HG03095 (cell line): ENCODE measurements at regions not wholly inside any gene's neighbourhood (a gene's known extent, or its start where the extent isn't known, plus 50 kb on each side); places are given as distances from the start of the nearest gene placed in this dataset.
A peak's percentile ranks its signal among the peaks of the same experiment; 100 is the strongest.
"Not testable (repeated sequence)": the region's sequence is repeated elsewhere in the genome, so short reads cannot be mapped to it uniquely, and the experiment has no call there.

Experiments used
- ATAC-seq: cut with Tn5 transposase; IDR thresholded peaks from one replicate; pipeline ENCODE4 v1.9.1; 2021; ENCODE audit warnings: moderate library complexity; ENCODE audit not compliant: unreplicated experiment

DNA sequence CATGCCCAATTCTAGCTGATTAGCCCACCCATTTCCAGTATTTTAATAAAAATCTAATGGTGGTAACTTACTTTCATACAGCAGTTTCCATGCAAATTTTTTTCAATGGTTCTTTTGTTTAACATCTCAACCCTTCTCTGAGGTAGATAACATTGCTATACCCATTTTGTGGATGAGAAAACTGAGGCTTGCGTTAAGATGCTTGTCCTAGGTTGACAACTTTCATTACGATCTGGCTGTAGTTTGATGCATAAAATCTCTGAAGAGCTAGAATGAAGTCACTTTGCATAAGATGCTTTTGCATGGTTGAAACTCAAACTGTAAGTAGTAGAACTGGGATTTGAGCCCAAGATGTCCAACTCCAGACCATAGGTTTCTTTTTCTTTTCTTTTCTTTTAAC lies 309.5 kb upstream of the PODXL start:
- no peak for ATAC-seq

- no peak for ATAC-seq
These were observed 305.4 kb upstream of the PODXL start for GRCh38 chr7:131861620-131862346.

DNA sequence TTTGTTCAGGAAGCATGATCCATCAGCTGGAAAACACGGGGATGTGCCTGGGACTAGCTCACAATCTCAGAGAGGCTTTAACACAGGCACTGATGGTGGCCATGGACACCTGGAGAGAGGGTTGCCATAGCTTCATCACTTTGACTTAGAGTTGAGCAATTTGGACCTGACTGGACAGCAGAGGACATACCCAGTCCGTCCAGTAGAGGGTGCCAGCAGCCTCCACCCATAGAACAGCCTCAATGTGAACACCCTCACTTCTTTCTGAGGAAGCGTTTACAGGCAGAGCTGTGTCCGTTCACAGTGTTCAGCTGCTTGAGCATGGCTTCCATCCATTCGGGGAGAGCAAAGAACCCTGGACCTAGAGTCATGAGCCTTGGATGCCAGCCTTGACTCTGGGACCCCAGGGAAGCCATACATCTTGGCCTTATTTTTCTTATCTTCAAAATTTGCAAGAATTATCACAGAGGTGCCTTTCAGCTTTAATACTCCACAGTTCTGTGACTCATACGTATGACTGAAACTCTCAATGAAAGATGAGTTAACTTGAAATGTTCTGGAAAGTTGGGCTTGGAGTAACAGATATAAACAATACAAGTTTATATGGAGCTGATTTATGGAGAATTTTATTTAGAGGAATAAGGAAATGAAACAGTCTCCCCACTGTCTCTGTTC lies 302.9 kb upstream of the PODXL start:
- peak; percentile 82 for ATAC-seq

GRCh38 chr7:131858611-131859010 lies 302.2 kb upstream of the PODXL start:
- no peak for ATAC-seq

DNA sequence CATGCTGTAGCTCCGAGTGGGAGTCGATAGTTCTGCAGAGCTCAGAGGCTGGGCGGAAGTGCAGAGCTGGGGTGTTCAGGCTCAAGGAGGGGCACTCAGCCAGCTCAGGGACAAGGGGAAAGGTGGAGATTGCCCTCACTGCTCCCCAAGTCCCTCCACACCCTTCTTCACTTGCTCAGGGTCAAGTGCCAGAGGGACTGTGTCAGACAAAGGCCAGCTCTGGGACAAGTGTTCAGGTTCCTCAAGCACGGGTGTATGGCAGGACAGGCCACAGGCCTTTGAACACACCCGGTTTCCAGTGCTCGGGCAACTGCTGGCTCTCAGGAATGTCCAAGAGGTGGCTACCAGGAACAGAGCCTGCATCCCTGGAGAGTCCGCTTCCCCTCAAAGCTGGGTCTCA lies 293.0 kb upstream of the PODXL start:
- no peak for ATAC-seq

- no peak for ATAC-seq
These were observed 291.6 kb upstream of the PODXL start for GRCh38 chr7:131848033-131848432.

GRCh38 chr7:131845573-131846314 lies 289.3 kb upstream of the PODXL start:
- no peak for ATAC-seq

GRCh38 chr7:131844369-131844768 lies 287.9 kb upstream of the PODXL start:
- no peak for ATAC-seq

GRCh38 chr7:131843898-131844331 lies 287.5 kb upstream of the PODXL start:
- ATAC-seq, result no peak

DNA sequence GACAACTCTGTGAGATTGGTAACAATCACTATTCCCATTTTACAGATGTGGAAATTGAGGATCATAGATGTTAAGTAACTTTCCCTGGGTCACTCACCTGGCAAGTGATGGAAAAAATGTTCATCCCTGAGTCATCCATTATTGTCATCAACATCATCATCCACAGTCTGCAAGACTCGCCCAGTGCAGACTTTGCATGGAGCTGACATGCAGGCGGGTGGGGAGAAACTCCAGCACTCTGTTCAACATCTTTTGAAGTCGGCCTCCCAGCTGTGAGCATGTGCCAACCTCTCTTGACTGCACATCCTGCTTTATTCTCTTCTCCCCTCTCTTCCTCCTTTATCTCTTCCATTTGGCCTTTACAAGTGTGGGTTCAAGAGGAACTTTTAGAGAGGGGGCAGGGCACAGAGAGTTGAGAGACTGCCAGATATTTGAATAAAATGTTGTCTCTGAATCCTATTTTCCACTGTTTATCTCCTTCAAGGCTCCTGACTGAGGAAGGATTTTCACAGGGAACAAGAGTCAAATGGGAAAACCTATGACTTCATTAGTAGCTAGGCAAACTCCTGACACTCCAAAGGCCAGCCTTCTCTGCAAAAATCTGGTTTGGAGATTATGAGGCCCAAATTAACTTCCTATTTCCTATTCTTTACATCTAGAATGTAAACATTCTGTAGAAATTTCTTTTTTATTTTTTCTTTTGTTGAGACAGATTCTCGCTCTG lies 283.7 kb upstream of the PODXL start:
- no peak for ATAC-seq

- no peak for ATAC-seq
These were observed 280.3 kb upstream of the PODXL start for GRCh38 chr7:131836733-131837132.

GRCh38 chr7:131835141-131835540 lies 278.7 kb upstream of the PODXL start:
- no peak for ATAC-seq

GRCh38 chr7:131830681-131831080 lies 274.3 kb upstream of the PODXL start:
- ATAC-seq, result no peak

GRCh38 chr7:131829947-131830558 lies 273.6 kb upstream of the PODXL start:
- no peak for ATAC-seq

DNA sequence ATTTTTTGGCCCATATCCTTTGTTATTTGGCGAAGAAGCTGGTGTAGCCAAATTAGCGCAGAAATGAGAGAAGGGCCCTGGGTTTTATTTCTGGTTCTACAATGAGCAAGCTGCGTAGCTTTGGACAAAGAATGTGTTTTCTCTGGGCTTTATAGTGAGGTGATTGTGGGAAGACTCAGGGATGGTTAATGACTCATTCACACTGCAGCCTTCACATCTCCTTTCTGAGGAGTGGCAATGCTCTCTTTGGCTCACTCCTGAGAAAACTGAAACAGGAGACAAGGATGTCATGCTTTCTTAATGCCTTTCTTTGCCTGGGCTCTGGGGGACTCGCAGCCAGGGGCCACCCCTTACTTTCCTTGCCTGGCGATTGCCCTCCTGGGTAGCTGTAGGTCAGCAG lies 271.0 kb upstream of the PODXL start:
- no peak for ATAC-seq

- ATAC-seq, result no peak
These were observed 270.5 kb upstream of the PODXL start for GRCh38 chr7:131826960-131827359.

DNA sequence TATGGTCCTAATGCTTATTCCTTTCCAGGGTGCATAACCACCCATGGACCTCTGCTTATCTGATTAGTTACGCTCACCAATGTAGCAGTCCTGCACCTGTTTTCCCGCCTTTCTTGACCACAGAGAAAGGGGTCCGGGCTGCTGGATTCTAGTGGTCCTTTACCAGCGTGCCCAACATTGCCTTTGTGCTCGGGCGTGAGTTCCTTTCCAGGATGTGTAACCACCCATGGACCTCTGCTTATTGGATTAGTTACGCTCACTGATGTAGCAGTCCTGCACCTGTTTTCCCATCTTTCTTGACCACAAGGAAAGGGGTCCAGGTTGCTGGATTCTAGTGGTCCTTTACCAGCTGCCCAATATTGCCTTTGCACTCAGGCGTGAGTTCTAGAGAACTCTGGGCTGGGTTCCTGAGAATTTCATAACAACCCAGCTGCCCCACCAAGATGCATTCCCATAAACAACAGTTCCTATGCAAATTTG lies 267.6 kb upstream of the PODXL start:
- ATAC-seq, result not testable (repeated sequence)

DNA sequence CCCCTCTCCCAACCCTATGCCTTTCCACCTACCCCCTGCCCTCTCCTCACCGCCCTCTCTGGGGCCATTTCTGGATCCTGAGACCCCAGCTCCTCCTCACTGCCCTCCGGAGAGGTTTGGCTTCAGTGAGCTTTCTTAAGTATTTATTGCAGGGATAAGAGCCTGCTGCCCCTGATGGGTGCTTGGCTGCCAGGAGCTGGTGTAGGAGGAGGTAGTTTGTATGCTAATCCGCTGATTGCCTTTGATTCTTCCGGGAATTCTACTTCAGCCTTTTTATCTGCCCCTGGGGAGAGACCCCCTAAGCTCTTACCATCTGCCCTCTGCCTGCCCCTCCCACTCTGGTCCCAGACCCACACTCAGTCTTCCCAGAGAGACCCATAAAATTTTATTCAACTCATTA lies 263.5 kb upstream of the PODXL start:
- ATAC-seq, result no peak

GRCh38 chr7:131816391-131817007 lies 260.1 kb upstream of the PODXL start:
- ATAC-seq, result no peak

DNA sequence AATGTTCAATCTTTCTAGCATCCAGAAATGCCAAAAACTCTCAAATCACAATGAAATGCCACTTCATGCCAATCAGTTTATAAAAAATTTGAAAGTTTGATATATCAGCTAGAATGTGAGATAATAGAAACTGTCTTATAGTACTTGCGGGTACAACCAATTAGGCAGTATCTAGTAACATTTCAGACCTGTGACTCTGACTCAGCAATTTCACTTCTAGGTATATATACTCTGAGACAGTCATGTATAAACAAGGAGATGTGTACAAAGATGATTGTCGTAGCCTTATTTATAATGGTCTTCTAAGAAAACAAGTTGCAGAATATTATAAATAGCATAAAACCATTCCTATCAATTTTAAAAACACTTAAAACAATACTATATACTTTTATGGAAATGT lies 252.3 kb upstream of the PODXL start:
- ATAC-seq, result no peak
